MM.1S (cell line): ENCODE measurements at regions not wholly inside any gene's neighbourhood (a gene's known extent, or its start where the extent isn't known, plus 50 kb on each side); places are given as distances from the start of the nearest gene placed in this dataset.
A peak's percentile ranks its signal among the peaks of the same experiment; 100 is the strongest.

ENCODE experiments used
- DNase-seq: peaks from one replicate; pipeline ENCODE4 v3.0.0-alpha.2; 2015
- H2AFZ ChIP-seq: fragments of 300-600 bp; sonication (generic); 2 replicates; pipeline ENCODE4 v1.6.0; 2016; ENCODE audit warnings: antibody characterized with exemption, low read length
- H3F3A ChIP-seq: fragments of 300-600 bp; sonication (generic); 2 replicates; pipeline ENCODE4 v1.6.1; 2016; ENCODE audit warnings: mild to moderate bottlenecking, antibody characterized with exemption, low read length, moderate library complexity, mixed read lengths; ENCODE audit not compliant: insufficient read depth
- H3K27ac ChIP-seq: fragments of 300-600 bp; sonication (generic); 2 replicates; pipeline ENCODE4 v1.5.1; 2016; ENCODE audit warnings: mild to moderate bottlenecking, low read length
- H3K27me3 ChIP-seq: fragments of 300-600 bp; sonication (generic); replicated peaks from 2 replicates; pipeline ENCODE4 v1.6.0; 2016; ENCODE audit warnings: low read length; ENCODE audit not compliant: insufficient read depth
- H3K36me3 ChIP-seq: fragments of 300-600 bp; sonication (generic); replicated peaks from 2 replicates; pipeline ENCODE4 v1.6.1; 2016; ENCODE audit warnings: mild to moderate bottlenecking, low read length, mixed read lengths; ENCODE audit not compliant: insufficient read depth
- H3K4me1 ChIP-seq: fragments of 300-600 bp; sonication (generic); 2 replicates; pipeline ENCODE4 v1.6.1; 2016; ENCODE audit warnings: low read length, mixed read lengths
- H3K4me2 ChIP-seq: fragments of 300-600 bp; sonication (generic); 2 replicates; pipeline ENCODE4 v1.6.0; 2016; ENCODE audit warnings: low read depth, low read length
- H3K4me3 ChIP-seq: fragments of 300-600 bp; sonication (generic); 2 replicates; pipeline ENCODE4 v1.5.1; 2016; ENCODE audit warnings: low read length, mixed read lengths
- H3K79me2 ChIP-seq: fragments of 300-600 bp; sonication (generic); 2 replicates; pipeline ENCODE4 v1.6.1; 2016; ENCODE audit warnings: mixed run types, low read length, mixed read lengths
- H3K9ac ChIP-seq: fragments of 300-600 bp; sonication (generic); 2 replicates; pipeline ENCODE4 v1.6.1; 2016; ENCODE audit warnings: low read length, mixed read lengths
- H3K9me2 ChIP-seq: fragments of 300-600 bp; sonication (generic); replicated peaks from 2 replicates; pipeline ENCODE4 v1.6.1; 2016; ENCODE audit warnings: mild to moderate bottlenecking, low read length, mixed read lengths; ENCODE audit not compliant: insufficient read depth
- H3K9me3 ChIP-seq: fragments of 300-600 bp; sonication (generic); replicated peaks from 2 replicates; pipeline ENCODE4 v1.6.1; 2016; ENCODE audit warnings: mild to moderate bottlenecking, low read length, mixed read lengths; ENCODE audit not compliant: insufficient read depth
- H4K20me1 ChIP-seq: fragments of 300-600 bp; sonication (generic); 2 replicates; pipeline ENCODE4 v1.6.1; 2016; ENCODE audit warnings: mild to moderate bottlenecking, low read length, moderate library complexity, mixed read lengths; ENCODE audit not compliant: insufficient read depth
- CTCF ChIP-seq: fragments of 300-600 bp; sonication (generic); IDR thresholded peaks from 2 replicates; pipeline ENCODE4 v1.5.1; 2016; ENCODE audit warnings: antibody characterized with exemption, low read length, mixed read lengths
- EZH2 ChIP-seq: fragments of 300-600 bp; sonication (generic); optimal IDR thresholded peaks from 2 replicates; pipeline ENCODE3; 2017; ENCODE audit warnings: low read depth, mild to moderate bottlenecking, antibody characterized with exemption, low read length, mixed read lengths
- EZH2phosphoT487 ChIP-seq: fragments of 300-600 bp; sonication (generic); IDR thresholded peaks from 2 replicates; pipeline ENCODE4 v1.6.1; 2018; ENCODE audit warnings: antibody characterized with exemption, low read length

GRCh38 chr5:163730206-163730756 is 224.9 kb downstream of the MAT2B start:
- peak; percentile 71 for DNase-seq
- H3K36me3 ChIP-seq: no peaks in the 10 kb centered on the region

GRCh38 chr5:163731256-163731655 is 225.8 kb downstream of the MAT2B start:
- no peak overlapping the region for H2AFZ ChIP-seq
- H3F3A ChIP-seq: no peaks in the 10 kb centered on the region
- no peaks in the 10 kb centered on the region for H4K20me1 ChIP-seq
- no peak overlapping the region for H3K27ac ChIP-seq
- H3K9me3 ChIP-seq: no peaks in the 10 kb centered on the region
- no peak overlapping the region for H3K9ac ChIP-seq
- H3K36me3 ChIP-seq: no peaks in the 10 kb centered on the region
- DNase-seq: no peak
- H3K4me2 ChIP-seq: no peak overlapping the region
- H3K4me1 ChIP-seq: 0 out of 2 replicates have a peak, but pooled peaks cover 4% of the 10 kb centered on the region
- TF ChIP-seq EZH2phosphoT487 (no peak), EZH2 (no peak), CTCF (no peak)
- no peaks in the 10 kb centered on the region for H3K9me2 ChIP-seq
- no peaks in the 10 kb centered on the region for H3K27me3 ChIP-seq
- H3K4me3 ChIP-seq: no peak overlapping the region
- H3K79me2 ChIP-seq: no peaks in the 10 kb centered on the region

More at GRCh38 chr5:163730206-163730756, 224.9 kb downstream of the MAT2B start:
- Histone ChIP-seq H3K4me2 (peak overlapping the region; percentile 25; the same call in 1 of the 2 replicates), H3K9ac (no peak overlapping the region), H4K20me1 (no peaks in the 10 kb centered on the region), H3K79me2 (no peaks in the 10 kb centered on the region), H3K27me3 (no peaks in the 10 kb centered on the region), H3F3A (no peaks in the 10 kb centered on the region), H3K9me3 (no peaks in the 10 kb centered on the region), H3K4me3 (peak overlapping the region; percentile 9; the same call in 1 of the 2 replicates), H3K27ac (no peak overlapping the region), H2AFZ (no peak overlapping the region), H3K9me2 (no peaks in the 10 kb centered on the region), H3K4me1 (0 out of 2 replicates have a peak, but pooled peaks cover 4% of the 10 kb centered on the region)
- TF ChIP-seq CTCF: no peak
- no peak for TF ChIP-seq EZH2phosphoT487
- TF ChIP-seq EZH2: no peak

GRCh38 chr5:163735069-163735468 is 229.7 kb downstream of the MAT2B start:
- Histone ChIP-seq H3F3A (no peaks in the 10 kb centered on the region), H3K4me3 (no peak overlapping the region), H3K4me1 (0 out of 2 replicates have a peak, but pooled peaks cover 3% of the 10 kb centered on the region), H3K9ac (no peak overlapping the region), H3K27me3 (no peaks in the 10 kb centered on the region), H3K27ac (no peak overlapping the region), H4K20me1 (no peaks in the 10 kb centered on the region), H3K4me2 (no peak overlapping the region), H3K9me3 (no peaks in the 10 kb centered on the region), H2AFZ (no peak overlapping the region), H3K36me3 (no peaks in the 10 kb centered on the region), H3K9me2 (no peaks in the 10 kb centered on the region), H3K79me2 (no peaks in the 10 kb centered on the region)
- no peak for TF ChIP-seq EZH2phosphoT487
- no peak for DNase-seq

GRCh38 chr5:163747586-163747985 is 242.2 kb downstream of the MAT2B start:
- H3K9me3 ChIP-seq: no peaks in the 10 kb centered on the region
- TF ChIP-seq EZH2 (no peak), EZH2phosphoT487 (no peak), CTCF (no peak)

More at GRCh38 chr5:163747586-163747985, 242.2 kb downstream of the MAT2B start:
- no peak overlapping the region for H3K4me2 ChIP-seq
- H3F3A ChIP-seq: no peaks in the 10 kb centered on the region
- no peaks in the 10 kb centered on the region for H3K79me2 ChIP-seq
- no peaks in the 10 kb centered on the region for H3K27me3 ChIP-seq
- H3K9me2 ChIP-seq: no peaks in the 10 kb centered on the region
- DNase-seq: no peak
- no peaks in the 10 kb centered on the region for H3K4me1 ChIP-seq
- H3K36me3 ChIP-seq: no peaks in the 10 kb centered on the region
- no peak overlapping the region for H2AFZ ChIP-seq
- H3K9ac ChIP-seq: no peak overlapping the region
- no peak overlapping the region for H3K27ac ChIP-seq
- H4K20me1 ChIP-seq: no peaks in the 10 kb centered on the region
- no peak overlapping the region for H3K4me3 ChIP-seq
